HG03280 (cell line): ENCODE measurements at regions not wholly inside any gene's neighbourhood (a gene's known extent, or its start where the extent isn't known, plus 50 kb on each side); places are given as distances from the start of the nearest gene placed in this dataset.

Experiments used
- ATAC-seq: cut with Tn5 transposase; IDR thresholded peaks from one replicate; pipeline ENCODE4 v1.9.1; 2021; ENCODE audit warnings: mild to moderate bottlenecking, moderate library complexity; ENCODE audit not compliant: unreplicated experiment

- ATAC-seq, result no peak
Measured at GRCh38 chr13:24042710-24043440, 117.6 kb upstream of the SPATA13 start.

DNA sequence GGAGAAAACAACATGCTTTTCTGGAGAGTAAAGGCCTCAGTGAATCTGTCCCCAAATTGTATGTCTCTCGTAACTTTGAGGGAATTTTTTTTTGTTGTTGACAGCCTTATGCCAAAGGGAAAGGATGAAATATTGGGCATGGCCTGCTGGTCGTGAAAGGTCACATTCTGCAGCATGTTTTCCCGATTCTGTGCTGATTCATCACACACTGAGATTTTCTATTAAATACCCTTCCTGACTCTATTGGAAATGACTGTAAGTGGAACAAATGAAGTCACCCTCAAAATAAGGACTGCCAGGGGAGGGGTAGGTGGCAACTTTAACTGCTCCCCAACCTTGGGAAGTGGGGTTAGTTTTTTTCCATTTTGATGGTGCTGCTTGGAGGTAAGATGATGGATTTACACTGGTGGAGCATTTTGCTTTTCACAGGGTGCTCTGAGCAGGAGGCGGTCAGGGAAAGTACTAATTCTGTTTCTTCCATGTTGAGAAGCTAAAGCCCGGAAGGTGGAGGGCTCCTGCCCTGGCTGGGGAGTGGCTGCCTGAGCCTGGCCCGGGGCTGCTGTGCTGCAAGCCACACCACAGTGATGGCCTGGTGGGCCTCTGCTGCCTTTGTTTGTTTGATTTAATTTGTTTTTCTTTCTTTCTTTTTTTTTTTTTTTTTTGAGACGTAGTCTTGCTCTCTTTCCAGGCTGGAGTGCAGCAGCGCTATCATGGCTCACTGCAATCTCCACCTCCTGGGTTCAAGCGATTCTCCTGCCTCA lies 116.8 kb upstream of the SPATA13 start:
- no peak for ATAC-seq

GRCh38 chr13:24045597-24045996 lies 114.9 kb upstream of the SPATA13 start:
- no peak for ATAC-seq

- no peak for ATAC-seq
Measured at GRCh38 chr13:24050292-24050711, 110.2 kb upstream of the SPATA13 start.

DNA sequence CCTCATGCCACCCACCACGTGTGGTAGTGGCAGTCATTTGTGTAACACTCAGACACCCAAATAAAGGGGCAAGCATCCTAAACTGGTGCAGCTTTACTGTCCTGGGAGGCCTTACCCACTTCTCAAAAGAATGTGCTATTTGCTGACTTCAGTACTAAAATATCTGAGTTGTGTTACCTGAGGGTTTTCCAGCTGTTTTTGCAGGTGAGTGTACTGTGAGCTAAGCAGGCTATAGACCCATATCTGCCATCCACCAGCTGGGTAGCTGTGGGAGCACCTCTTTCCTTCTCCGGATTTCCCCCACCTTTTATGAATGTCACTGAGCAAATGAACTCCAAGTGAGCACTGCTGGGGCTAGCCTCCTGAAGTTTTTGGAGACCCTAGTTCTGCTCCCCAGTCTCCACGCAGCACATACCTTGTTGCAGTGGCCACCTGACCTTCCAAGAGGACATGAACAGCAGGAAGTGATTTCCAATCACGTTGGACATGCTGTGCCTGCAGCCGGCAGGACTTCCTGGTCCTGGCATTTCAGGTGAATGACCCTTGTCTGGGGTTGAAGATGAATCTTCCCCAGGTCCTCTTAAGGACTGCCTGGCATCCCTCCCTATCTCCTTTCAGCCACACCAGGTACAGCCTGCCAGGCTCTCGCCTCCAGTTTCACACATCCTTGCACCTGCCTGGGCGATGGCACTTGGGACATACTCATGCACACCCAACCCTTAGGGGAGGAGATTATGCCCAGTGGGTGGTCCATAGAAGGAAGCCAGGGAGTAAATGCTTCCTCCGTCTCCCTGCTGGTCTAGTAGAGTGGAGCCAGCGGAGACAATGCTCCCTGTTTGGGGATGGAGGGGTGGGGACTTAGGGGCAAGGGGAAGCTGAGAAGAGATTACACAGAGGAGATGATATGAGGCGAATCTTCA lies 109.5 kb upstream of the SPATA13 start:
- ATAC-seq, result no peak

DNA sequence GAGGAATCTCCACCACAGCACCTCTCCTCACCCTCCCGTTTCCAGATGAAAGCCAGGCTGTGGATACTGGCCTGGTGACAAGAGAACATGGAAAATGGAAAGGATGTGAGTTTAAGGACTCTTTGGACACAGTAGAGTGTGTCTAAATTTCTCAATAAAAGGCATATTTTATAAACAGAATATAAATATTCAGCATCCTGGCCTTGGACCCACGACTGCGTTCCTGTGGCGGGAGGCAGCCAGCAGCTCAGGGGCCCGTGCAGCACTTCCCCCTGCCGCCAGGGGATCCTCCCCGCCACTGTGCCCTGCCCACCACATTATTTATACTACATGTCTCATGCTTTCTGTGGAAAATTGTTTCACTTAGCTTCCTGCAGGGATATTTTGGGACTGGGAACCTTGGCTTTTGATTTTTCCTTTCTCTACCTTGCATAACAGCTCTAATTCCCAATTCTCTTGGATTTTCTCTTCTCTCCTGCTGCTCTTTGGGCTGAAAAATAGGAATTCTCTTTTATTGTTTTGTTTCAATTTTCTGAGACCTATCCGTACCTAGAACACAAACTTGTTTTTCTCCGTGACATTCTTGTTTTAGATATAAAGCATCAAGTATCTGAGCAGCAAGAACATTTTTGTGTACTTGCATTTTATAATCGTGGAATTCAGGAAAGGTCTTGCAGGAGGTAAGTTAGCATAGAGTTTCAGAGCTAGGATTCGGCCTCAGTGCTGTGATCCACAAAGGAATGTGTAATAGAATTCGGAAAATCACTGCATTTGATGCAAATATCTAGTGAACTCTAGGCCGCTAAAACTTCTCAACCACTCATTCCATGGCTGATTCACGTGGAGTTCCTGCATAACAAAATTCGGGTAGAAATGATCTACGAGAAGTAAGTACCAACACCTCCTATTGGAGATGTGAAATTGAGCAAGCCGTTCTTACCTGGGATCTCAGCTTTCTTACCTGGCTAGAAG lies 107.7 kb upstream of the SPATA13 start:
- no peak for ATAC-seq

DNA sequence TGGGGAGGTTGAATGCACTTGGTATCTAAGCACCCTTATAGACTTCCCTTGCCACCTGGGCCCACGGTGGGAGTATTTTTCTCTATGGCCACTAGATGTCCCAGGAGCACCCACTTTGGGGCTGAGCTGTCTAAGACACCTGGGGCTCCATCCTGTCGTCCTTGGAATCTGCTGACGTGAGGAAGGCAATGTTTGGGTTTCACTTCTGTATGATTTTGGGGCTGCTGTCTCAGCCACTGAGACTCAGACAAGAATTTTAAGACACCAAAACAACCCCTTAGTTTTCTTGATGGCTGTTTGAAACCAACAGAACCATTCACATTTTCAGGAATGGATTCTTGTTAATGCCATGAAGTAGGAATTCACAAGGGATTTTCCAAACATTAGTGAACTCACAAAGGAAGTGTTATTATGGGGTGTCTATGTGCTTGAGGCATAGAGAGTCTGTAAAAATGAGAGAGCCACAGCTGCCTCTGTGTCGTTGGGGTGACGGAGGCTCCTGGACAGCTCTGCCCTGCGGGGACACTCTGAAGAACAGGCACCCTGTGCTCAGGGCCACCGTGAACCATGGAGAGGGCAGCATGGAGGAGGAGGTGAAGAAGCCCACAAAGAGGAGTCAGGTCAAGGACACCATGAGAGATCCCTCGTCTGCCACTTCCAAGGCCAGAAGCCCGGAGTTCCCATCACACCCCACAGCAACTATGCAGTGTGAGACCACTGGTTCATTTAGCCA lies 106.8 kb upstream of the SPATA13 start:
- peak; percentile 89 for ATAC-seq

DNA sequence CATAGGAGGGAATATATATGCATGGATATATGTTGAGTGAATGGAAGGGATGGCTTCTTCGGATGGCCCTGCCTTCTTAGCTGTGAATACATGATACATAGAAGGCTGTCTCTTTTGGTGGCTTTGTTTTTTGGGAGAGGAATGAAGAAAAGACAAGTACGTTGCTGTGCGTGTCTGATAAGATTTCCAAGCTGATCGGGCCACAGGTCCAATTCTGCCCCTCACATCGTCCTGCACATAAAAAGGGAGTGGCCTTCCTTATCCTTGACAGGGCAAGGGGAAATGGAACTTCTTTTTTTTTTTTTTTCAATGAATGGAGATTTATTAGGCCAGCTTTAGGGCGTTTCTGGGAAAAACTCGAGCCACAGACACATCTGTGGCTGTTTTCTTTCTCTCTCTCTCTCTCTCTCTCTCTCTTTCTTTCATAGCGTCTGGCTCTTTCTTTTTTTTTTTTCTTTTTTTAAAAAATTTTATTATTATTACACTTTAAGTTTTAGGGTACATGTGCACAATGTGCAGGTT lies 103.8 kb upstream of the SPATA13 start:
- no peak for ATAC-seq

GRCh38 chr13:24060993-24061392 lies 99.5 kb upstream of the SPATA13 start:
- ATAC-seq, result no peak

GRCh38 chr13:24063281-24063877 lies 97.1 kb upstream of the SPATA13 start:
- no peak for ATAC-seq

GRCh38 chr13:24064371-24064770 lies 96.1 kb upstream of the SPATA13 start:
- ATAC-seq, result no peak

DNA sequence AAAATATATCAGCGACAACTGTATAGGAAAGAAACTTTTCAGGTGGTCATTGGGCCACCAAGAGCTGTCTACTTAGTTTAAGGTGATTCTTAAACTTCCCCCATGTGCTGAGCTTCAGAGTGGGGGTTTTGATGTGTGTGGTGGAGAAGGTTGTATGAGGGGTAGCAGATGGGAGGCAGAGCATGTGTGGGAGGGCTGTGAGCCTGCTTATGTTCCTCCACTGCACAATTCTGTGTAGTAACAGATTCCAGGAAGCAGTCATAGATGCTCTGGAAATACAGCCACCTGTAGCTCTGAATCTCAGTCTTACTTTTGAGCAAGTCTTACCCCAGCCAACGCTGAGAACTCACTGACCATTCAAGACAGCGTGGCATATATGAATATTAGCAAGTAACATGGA lies 95.3 kb upstream of the SPATA13 start:
- ATAC-seq, result no peak

DNA sequence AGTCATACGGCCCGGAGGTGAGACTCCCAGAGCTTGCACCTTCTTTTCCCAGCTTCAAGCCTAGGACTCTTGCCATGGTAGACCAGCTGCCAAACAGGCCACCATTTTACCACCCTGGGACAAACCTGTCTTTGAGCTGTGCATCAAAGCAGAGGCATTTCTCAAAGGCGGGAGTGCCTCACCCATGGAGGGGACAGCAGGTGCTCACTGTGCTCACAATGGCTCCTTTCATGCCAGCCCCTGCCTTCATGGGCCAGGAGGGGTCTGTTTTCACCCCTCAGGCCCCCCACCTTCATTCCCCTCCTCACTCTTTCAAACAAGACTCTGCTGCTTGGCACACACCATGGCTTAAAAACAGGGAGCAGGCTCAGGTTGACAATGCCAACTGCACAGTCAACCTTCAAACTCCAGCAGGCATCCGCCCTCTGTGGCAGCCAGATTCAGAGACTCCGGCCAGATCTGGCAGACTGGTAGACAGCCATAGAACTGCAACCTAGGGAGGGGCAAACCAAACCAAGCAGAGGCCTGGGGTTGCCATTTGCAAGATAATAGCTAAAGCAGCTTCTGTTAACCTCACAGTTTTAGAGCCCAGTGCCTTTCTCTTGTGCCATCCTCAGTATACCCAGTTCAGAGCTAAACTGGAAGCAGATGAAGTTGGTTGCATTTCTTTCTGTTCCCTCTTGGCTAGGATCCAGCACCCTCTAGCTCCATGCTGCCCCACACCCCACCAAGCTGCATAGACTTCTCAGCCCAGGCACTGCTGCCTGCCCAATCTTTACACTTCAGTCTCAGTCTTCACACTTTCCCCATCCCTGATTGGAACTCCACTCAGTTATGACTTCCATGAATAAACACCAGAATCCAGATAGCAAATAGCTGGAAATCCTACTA lies 93.9 kb upstream of the SPATA13 start:
- ATAC-seq, result no peak

DNA sequence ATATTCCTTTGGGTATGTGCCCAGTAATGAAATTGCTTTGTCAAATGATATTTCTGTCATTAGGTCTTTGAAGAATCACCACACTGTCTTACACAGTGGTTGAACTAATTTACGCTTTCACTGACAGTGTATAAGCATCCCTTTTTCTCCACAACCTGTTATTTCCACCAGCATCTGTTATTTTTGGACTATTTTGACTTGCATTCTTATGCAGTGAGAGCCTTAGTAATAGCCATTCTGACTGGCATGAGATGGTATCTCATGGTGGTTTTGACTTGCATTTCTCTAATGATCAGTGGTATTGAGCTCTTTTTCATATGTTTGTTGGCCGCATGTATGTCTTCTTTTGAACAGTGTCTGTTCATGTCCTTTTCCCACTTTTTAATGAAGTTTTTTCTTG lies 92.0 kb upstream of the SPATA13 start:
- no peak for ATAC-seq

DNA sequence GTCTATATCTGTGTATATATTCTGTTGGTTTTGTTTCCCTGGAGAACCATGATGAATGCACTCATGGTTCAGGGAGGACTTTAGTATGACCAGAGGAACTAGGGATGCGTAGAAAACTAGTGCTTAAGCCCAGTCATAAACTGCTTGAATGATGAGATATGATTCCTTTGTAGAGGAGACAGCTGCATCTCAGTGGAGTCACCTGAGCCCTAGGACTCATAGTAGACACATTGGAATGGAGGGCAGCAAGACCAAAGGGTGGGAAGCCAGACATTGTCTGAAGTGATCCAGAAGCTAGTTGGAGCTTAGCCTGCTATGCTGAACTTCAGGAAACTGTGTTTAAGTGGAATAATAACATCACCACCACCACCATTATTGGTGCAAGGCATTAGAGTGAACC lies 89.5 kb upstream of the SPATA13 start:
- ATAC-seq, result no peak

- ATAC-seq, result no peak
Measured at GRCh38 chr13:24071423-24072075, 89.0 kb upstream of the SPATA13 start.

GRCh38 chr13:24073657-24074056 lies 86.9 kb upstream of the SPATA13 start:
- no peak for ATAC-seq
